Bone marrow (tissue), 2 donors: ENCODE measurements at regions not wholly inside any gene's neighbourhood (a gene's known extent, or its start where the extent isn't known, plus 50 kb on each side); places are given as distances from the start of the nearest gene placed in this dataset.

Experiments
- DNase-seq, 2 donors: peaks; one replicate each; lab custom pipeline; 2025; lab: John Stamatoyannopoulos, UW

DNA sequence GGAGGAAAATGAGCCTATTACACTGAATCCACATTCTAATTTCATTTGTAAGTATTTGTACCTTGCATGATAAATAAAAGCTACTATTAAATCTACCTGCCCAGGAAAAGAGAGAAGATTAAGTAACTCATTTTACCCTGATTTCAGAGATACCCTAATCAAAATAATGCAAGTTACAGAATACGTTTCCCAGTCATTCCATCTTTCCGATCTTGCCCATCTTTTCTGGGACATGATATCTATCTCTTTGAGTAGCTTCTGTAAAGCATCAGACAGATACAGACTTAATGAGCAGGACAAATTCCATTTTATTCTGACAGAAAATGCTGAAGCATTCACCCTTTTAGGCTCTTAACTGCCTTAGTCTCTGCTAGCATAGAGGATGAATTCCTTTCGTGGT is 56.6 kb downstream of the SPRY2 start:
- no peak for DNase-seq

DNA sequence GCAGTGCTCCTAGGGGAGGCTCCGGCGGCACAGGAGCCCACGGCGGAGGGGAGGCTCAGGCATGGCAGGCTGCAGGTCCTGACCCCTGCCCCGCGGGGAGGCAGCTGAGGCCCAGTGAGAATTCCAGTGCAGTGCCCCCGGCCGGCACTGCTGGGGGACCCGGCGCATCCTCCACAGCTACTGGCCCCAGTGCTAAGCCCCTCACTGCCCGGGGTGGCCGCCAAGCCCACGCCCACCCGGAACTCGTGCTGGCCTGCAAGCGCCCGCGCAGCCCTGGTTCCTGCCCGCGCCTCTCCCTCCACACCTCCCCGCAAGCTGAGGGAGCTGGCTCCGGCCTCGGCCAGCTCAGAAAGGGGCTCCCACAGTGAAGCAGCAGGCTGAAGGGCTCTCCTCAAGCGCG is 62.2 kb downstream of the SPRY2 start:
- DNase-seq, result no peak

DNA sequence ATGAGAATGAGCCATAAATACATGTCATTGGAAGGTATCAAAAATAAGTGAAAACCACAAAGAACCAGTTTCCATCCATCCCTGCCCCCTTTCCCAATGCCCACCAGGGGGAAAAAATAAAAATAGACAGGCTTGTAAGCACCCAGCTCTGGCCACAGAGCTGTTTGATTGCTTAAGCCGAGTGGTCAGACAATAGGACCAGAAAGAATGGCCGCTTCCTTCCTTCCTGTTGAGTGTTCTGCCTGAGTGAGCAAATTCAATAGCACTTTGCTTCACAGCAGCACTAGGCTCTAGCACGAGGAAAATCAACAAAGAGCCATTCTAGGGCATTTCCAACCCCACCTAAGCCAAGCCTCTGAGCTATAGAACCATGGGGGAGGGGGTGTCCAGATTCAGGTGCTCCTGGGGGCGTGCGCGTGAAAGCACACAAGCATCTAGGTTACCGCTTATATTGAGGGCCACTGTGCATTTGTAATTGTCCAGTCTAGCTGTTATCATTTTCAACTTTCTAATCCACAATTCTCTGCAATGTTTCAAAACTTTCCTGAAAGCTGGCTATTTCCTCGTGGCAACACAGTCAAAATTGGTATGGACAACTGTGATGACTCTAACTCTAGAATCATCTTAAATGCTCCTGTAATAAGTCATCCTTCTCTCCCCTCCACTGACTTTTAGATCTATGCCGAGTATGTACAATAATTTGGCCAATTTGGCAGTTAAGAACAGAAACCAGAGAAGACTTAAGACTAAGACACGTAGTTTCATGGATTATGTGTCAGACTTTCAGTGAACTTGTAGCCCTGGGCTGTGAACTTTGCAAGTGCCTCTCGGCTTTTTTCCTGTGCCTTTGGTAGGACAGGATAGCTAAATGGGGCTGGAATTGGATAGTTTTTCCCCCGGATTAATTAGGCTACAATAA is 64.3 kb downstream of the SPRY2 start:
- DNase-seq, result no peak

DNA sequence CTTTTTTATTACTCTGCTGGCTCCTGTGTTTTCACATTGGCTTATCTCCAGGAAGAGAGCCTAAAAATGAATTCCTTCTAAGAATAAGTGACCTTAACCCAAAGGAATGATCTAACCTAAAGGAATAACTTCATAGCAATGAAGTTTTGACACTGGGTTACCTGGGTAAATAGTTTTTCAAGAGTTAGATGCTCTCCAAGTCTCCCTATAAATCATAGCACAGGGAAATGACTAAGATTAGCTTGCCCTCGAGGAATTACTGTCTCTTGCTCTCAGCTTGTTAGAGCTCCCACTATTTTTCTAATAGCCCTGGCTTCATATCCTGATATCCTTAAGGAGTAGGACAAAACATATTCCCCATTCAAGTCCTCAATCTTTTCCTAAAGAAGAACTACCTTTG is 66.3 kb downstream of the SPRY2 start:
- no peak for DNase-seq

DNA sequence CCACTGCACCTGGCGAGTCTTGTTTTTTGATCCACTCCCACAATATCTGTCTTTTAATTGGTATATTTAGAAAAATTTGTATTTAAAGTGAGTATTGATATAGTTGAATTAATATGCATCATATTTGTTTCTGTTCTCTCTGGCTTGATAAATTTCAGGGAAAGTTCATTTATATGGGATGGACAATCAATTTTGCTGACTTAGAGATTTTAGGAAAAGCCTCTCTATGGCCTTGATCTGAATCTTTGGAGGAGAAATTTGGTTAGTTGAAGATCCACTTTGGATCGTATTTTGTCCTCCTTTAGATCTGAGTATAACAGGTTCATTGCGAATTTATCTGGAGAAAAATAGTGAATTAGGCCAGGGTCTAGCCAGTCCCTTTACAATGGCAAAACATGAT is 67.2 kb downstream of the SPRY2 start:
- no peak for DNase-seq

DNA sequence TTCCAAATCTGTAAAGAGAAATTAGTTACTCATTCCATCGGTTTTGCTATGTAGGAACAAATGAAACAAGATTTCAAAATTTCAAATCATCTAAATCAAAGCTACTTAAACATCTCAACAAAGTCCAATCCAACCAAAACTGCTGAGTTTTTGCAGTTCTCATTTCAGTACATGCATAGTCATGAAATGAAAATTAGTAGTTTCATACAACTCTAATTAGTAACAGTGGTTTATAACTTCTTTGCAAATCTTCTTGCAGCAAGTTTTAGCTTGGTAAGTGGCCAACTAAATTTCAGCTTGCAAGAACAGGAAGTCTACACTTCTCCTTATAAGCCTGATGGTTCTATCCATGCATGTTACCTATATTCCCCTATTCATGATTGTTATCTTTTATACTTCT is 75.6 kb downstream of the SPRY2 start:
- DNase-seq, result no peak

DNA sequence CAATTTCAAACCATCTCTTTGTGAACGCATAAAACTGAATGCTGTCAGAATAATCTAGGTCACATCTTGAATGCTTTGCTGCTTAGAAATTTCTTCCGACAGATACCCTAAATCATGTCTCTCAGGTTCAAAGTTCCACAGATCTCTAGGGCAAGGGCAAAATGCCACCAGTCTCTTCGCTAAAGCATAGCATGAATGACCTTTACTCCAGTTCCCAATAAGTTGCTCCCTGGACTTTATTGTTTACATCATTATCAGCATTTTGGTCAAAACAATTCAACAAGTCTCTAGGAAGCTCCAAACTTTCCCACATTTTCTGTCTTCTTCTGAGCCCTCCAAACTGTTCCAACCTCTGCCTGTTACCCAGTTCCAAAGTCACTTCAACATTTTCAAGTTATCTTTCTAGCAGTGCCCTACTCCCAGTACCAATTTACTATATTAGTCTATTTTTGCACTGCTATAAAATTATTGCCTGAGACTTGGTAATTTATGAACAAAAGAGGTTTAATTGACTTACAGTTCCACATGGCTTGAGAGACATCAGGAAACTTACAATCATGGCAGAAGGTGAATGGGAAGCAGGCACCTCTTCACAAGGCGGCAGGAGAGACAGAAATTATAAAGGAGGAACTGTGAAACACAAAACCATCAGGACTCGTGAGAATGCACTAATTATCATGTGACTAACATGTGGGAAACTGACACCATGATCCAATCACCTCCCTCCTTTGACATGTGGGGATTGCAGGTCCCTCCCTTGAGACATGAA is 77.0 kb downstream of the SPRY2 start:
- no peak for DNase-seq

DNA sequence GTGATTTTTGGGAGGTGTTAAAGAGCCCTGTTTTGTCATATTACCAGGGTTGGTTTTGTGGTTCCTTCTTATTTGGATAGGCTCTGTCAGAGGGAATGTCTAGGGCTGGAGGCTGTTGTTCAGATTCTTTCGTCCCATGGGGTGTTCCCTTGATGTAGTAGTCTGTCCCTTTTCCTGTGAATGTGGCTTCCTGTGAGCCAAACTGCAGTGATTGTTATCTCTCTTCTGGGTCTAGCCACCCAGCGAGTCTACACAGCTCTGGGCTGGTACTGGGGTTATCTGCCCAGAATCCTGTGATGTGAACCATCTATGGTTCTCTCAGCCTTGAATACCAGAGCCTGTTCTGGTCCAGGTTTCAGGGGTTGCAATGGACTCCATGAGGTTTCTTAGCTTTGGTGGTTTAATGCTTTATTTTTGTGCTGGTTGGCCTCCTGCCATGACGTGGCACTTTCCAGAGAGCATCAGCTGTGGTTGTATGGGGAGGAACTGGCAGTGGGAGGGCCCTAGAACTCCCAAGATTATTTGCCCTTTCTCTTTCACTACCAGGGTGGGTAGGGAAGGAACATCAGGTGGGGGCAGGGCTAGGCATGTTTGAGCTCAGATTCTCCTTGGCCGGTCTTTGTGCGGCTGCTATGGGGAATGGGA is 78.8 kb downstream of the SPRY2 start:
- no peak for DNase-seq

GRCh38 chr13:80259159-80259558 is 81.8 kb downstream of the SPRY2 start:
- DNase-seq, result no peak

DNA sequence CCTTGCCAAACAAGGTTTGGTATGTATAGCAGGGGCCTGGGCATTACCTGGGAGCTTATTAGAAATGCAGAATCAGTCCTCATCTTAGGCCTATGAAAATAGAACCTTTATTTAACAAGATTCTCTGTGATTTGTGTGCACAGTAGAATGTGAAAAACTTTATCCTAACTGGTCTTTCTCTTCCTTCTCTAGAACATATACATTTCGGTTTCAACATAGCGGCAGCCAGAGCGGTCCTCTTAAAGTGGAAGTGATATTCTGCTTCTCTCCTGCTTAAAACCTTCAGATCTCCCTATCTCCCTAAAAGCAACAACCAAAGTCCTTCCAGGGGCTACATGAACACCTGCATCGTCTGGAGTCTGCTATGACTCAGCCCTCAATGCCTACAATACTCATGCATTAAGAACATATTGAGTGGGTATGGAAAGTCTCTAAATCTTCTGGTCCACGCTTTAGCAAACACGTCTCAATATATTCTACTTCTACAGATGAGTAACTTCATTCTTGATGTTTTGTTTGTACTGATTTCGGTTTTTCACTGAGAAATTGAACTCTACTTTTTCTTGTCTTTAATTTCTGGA is 84.5 kb downstream of the SPRY2 start:
- no peak for DNase-seq

- DNase-seq, result no peak
These were observed 85.0 kb downstream of the SPRY2 start for GRCh38 chr13:80255946-80256345.

DNA sequence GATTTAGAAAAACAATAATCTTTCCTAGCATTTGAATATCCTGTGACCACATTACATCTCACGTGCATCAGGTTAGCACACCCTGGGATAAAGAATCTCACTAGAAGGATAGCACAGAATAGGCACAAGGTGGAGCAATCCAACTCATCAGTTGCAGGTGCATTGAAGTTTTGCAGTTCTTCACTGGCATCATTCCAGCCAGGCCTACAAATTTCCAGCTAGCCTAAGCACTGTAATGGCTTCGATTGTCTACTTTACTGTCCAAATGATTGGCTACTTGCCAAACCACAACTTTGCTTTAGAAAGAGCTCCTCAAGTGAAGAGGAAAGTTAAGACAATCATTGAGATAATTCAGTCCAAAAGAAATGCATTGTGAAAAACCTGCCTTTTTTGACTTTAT is 89.5 kb downstream of the SPRY2 start:
- DNase-seq, result no peak

DNA sequence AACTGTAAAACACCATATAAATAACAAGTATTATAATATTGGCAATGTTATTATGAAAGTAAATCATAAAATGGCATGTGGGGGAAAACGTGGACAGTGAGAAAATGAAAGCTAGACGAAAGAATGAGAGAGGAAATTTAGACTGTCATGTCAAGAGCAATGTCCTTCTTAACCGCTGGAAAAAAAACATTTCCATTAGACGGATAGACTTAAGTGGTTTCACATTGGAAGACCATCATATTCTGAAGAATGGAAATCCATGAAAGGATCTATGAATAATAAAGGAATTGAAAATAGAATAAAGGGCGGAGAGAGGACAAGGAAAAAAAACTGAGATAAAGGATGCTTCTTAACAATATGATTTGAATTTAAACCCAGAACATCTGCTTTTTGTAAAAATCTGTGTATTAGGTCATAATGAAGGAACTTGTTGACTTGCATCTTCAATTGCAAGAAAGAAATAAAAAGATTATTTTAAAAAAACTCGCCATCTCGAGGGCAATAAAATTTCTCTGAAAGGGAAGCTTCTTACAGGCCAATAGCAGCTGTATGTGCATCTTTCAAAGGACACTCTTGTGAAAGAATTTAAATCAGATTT is 90.6 kb downstream of the SPRY2 start:
- no peak for DNase-seq

DNA sequence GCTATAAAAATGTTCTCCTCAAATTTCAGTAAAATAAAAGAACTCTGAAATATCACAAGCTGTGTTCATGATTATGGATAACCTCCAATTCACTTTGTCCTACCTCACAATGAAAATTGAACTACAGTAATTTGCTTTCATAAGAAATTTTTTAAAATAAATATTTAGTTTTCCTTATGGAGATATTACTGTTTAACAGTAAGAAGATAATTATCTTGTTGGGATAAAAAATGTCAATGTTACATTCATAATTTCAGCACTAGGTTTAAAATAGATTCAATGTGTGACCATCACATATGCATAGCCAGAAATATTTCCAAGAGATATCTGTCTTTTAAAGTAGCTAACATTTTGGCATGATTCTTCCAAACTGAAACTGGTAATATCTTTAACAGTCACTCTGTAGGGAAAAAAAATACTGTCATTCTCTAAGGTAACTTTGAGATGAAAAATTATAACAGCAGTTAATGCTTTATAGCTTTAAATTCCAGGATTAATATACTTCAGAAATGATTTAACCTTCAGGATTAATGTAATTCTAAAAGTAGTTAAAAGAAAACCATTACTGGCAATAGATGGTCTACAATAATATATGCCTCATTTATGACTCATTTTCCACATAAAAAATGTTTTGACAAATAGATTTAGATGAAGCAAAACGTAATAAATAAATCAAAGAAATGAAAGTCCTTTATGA is 91.3 kb downstream of the SPRY2 start:
- no peak for DNase-seq

DNA sequence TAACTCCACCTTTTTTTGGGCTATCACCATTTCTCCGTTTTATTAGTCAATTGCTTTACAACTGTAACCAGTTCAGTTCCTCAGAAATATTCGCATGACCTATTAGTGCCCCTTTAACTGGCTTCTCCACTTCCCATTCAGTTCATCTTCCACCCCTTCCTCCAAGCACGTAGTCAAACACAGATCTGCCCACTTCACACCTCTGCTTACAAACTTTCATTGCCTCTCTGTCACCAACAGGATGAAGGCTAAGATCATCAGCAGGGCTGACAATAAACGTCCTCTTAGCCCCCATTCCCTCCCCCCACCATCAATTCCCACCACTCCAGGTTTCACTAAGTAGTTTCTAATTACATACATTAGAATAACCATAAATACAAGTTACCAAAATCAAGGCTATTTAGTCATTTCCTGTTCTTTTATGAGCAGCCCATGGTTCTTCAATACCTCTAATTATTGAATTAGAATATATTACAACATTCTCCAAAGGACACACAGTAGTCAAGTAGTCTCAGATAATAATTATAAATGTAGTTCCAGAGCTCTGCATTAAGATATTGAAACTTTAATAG is 95.7 kb downstream of the SPRY2 start:
- no peak for DNase-seq

DNA sequence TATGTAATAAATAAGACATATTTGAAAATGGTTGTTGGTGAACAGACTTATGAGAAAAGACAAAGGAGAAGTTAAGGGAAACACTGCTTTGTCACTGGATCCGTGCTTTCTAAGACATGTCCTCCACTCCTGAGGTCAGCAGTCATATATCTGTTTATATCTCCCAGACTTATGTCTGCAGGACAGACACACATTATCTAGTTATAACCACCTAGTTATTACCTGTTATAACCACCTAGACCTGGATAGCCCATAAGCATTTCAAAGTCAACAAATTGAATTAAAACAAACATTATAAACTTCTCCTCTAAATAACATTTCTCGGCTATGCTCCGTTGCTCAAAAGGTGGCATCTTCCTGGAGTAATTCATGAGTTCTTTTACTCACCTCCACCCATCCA is 96.4 kb downstream of the SPRY2 start:
- DNase-seq, result no peak

- DNase-seq, result no peak
These were observed 98.0 kb downstream of the SPRY2 start for GRCh38 chr13:80242728-80243427.

- DNase-seq, result no peak
These were observed 101.2 kb downstream of the SPRY2 start for GRCh38 chr13:80239571-80240255.

DNA sequence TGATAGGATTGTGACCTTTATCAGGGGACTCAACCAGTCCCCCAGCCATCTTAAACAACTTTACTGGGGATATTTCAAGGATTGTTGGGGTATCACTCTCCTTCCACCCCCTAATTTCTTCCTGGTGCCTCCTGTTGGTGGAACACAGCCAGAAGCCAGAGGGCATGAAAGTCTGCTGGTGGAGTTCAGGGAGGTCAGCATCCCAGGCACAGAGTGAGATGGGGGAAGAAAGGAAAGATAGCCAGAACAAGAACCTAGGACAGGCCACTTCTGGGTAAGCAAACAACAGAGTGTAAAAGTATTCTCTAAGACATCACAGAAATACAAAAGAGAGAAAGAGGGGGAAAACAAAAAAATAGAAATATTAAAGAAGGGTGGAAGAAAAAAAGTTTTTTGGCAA is 101.8 kb downstream of the SPRY2 start:
- no peak for DNase-seq

GRCh38 chr13:80237646-80238045 is 103.3 kb downstream of the SPRY2 start:
- DNase-seq, result no peak
